Myocyte (in vitro differentiated cells): ENCODE measurements at regions not wholly inside any gene's neighbourhood (a gene's known extent, or its start where the extent isn't known, plus 50 kb on each side); places are given as distances from the start of the nearest gene placed in this dataset.

Experiments
- DNase-seq: peaks from one replicate; pipeline ENCODE4 v3.0.0-alpha.2; 2012; ENCODE audit warnings: low read depth

DNA sequence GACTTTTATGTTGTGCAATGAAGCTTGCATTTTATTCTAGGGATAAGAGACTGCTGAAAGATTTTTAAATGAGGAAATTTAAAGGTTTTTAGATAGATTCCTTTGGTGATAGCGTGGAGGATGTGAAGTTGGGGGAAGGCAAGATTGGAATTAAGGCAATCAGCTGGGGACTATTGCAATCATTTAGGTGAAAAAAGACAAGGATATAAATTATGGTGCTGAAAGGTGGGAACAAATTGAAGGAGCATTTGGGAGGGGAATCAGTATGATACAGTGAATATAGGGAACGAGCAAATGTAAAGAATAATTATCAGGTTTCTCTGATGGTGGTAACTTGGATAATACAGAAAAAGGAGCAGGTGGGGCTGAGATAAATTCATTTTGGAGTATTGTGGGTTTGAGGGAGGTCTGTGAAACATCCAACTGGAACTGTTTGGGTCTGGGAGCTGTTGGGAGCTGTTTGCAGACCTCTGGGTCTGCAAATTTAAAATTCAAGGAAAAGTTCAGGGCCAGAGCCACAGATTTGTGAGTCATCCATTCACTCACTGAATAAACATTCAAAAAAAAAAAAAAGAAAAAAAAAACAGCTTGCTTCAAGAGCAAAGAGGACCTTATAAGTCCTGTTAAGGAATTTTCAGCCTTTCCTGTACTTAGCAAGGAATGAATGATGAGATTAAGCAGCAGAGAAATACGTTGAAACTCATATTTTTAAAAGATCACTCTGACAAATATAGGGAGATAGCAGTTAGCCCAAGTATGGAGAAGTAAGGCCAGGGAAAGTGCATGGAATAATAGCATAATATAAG is 257.5 kb upstream of the FN1 start:
- peak; percentile 65 for DNase-seq

DNA sequence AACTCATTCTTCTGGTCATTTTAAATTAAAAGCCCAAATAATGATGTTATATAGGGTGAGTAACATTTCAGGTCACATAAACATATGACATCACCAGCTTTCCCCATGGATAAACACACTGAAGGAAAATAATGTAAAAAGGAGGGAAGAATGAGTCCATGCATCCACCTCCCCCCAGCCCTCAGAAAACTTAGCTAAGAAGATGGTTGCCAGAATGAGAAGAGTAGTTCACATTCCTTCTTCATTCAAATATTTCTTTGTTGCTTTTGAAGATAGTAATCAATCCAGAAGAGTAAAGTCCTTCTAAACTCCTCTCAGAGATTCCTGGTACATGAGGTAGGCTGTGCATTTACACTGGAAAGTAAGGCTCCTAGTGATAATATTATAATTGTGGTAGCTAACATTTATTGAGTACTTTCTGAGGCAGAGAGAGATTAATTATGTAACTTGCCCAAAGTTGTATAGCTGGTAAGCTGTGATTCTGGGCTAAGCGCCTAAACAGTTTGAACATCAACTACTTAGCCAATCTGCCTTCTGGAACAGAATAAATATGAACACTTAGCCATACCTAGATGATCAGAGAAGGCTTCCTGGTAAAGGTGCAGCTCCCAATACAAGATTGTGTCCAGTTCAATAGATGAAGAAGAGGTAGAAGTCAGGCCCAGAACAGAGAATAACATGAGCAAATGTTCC is 256.7 kb upstream of the FN1 start:
- DNase-seq = no peak

DNA sequence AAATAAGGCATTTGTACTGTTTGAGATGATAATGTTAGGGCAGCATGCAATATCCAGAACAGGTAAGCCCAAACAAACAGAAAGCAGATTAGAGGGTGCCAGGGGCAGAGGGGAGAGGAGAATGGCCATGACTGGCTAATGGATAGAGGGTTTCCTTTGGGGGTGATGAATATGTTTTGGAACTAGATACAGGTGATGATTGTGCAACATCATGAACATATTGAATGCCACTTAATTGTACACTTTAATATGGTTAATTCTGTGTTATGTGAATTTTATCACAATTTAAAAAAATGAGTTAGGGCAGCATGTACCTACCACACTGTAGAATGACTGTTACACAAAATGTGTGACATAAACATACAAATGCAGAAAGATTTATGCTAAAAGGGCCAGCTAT is 255.5 kb upstream of the FN1 start:
- DNase-seq = no peak

DNA sequence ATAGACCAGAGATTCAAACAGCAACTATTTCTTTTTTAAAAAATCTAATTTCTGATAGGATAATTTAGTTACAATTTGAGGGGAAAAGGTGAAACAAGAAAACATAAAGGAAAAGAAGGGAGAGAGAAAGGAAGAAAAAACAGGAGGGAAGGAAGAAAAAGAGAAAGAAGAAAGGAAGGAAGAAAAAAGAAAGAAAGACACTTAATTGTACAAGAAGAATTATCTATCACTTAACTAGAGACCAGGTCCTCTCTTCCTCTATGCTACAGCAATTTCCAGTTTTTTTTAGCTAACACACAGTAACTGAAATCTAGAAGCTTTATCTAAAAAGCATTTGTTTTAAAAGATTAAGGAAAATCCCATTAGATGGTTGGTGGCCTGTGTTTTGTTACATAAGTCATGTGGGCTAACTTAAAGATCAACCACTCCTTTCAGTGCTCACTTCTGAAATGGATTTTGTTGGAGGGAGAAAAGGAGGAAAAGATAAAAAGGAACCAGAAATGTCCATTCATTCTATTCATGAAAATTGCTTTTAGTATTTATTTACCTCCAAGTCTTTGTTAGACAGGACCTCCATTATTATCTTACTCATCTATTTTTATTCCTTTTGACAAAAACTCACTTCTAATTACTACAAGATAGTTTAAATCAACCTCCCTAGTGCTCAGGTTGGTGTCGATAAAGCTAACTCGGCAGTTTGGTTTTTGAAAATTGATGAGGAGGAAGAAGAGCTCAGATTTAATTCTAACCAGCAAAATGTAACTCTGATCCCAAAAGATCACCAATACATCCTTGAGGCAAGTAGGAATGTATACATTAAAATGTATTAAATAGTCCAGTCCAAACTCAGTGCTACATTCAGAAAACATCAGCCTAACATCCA is 251.5 kb upstream of the FN1 start:
- DNase-seq = no peak

DNA sequence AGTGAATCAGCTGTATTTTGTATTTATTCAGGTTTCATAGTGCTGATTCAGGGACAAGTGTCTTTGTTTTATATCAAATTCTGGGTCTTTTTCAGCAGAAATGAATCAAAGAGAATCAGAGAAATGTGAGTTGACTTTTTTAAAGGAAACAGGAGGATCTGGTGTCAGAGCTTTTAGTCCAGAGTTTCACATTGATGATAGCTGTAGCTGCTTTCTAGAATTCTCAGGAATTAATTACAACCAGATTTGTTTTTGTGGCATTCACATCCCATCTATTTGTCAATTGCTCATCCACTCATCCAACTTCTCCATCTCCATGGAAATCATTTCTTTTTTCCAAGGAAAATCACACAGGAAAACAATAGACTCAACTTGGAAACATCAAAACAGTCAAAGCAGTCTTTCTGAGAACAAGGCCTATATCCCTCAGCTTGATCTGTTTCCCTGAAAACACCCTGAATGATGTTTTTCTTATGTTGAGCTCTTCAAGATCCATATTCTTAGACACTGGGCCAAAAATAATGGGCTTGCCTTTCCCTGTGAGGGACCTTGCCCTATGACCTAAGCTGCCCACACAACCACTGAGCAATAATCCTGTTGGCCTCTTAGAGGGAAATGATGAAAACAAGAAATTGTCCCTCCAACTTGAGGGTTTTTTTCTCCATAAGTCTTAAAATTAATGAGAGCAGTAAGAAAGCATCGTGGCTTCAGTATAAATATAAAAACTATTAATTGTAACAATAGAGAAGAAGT is 249.5 kb upstream of the FN1 start:
- peak; percentile 22 for DNase-seq

DNA sequence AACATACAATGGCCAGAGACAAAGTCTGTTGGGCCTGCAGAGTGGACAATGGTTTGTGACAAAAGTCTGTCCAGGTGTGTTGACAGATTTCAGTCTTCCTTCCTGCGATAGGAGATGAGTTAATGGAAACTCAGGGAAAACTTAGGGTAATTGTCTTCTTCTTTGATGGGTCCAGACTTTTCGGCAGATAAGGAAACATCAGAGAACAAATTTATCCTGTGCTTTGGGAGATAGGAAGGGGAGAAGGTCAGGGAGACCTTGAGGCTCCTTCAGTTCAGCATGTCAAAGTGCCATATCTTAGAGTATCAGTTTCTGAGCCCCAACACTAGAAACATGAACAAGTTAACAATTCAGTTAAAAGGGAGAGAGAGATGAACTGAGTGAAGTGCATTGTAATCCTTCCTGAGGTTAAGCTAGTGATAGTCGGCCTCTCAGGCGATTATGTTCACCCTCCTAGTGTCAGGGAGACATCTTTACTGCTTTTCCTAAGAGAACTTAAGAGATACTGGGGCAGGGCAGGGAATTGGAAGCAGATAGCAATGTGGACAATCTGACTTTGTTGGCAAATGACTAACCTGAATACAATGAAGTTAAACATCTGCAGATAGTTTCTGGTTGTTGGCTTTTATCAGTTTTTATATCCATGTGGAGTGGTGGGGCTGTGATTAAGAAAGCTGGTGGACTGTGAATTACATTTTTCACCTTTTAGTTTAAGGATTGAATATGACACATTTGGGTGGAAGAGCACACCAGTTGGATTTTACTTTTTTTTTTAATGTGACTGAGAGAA is 248.8 kb upstream of the FN1 start:
- peak; percentile 30 for DNase-seq

DNA sequence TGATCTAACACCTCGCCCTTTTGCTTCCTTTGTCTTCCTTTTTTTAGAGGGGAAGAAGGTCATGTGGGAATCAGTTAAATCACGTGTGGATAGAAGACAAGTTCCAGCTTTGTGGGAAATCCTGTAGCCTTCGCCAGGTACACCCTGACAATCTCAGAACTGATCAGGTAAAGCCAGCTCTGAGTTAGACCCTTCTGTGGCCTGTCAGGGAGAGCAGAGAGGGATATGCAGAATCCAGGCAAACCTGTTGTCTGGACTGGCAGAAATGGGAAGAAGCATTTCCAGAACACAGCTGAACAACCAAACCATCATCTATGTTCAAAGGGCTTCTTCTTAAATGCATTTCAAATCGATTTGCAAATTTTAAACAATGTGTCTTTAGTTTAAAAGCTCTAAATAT is 247.4 kb upstream of the FN1 start:
- no peak for DNase-seq

DNA sequence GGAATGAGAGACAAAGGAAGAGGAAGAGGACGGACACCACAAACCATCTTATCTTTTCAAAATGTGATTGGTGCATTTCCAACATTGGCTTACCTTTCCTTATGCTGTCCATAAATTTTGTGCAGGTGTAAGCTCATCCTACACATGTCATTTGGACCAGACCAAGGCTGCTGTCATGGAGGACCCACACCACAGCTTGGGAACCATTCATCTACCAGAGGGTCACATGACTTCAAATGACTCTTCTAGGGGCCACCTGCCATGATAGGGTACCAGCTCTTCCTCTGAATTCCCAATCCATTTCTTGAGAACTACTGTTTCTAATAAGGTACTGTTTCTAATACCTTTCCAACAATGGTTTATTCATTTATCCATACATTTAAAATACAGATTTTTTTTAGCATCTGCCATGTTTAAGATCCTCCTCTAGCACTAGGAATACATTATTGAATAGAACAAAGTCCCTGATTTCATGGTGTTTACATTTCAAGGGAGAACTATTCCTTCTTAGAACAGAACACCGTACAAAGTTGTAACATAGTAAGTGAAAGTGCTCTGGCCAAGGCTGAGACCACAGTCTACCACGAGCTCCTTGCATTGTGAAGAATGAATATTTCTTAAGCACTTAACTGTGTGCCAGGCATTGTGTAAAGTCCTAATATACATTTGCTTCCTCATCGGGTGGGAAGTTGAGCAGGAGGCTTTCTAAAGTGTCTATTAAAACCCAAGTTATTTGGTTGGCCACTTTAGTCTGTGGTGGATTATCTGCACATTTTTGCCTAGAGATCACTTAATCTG is 246.1 kb upstream of the FN1 start:
- DNase-seq = no peak

DNA sequence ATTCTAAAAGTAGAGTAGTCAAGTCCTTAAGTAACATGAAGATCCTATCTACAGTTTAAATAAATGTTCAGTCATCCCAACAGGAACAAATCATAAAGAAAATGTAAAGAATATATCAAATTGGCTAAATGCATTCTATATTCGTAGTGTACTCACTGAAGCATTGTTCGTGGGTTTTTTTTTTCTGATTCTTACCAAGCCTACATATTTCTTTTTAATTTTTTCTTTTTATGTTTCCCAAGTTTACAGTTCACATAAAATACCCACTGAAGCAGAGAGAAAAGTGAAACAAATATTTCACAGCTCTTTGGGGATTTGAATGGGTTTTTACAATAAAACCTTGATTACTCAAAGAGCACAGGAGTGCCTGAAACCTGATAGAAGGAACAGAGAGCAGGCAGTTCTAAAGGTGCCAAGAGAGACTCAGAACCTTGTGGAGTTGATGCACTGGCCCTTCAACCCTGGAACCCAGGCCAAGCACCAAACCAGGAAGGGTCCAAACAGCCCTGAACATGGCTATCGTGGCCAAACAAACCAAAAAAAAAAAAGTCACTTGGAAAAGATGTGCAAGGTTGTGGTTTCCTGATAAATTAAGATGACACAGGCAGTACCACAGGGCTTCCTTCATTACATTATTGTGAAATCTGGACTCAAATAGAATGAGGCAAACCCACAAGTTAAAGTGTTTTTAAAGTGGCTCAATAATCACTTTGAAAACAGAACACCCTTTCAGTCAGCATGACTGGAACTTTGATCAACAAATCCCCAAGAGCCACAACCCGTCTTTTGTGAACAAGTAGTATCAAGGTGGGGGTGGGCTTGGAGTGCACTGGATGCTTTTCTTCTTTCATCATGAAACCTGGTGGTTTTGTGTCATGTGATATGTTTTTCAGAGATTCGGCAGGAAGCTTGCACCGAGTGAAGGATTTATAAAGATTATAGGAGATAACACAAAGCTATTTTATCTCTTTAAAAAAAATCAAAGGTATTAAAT is 245.0 kb upstream of the FN1 start:
- DNase-seq = peak; percentile 47

DNA sequence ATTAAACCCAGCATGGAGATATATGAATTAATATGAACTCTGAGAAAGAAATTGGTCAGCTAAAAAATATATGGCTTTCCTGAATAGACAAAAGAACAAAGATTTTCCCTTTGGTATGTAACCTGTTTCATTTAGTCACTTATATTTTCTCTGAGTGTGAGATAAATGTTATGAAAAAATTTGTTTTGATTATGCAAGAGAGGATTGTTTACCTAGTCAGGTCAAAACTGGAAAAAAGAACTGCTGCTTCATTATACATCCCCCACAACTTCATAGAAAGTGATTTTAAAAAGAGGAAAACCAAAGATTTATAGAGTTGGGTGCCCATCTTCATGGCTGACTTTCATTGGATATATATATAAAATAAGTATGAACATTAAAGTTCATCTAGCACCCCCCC is 242.2 kb upstream of the FN1 start:
- no peak for DNase-seq

DNA sequence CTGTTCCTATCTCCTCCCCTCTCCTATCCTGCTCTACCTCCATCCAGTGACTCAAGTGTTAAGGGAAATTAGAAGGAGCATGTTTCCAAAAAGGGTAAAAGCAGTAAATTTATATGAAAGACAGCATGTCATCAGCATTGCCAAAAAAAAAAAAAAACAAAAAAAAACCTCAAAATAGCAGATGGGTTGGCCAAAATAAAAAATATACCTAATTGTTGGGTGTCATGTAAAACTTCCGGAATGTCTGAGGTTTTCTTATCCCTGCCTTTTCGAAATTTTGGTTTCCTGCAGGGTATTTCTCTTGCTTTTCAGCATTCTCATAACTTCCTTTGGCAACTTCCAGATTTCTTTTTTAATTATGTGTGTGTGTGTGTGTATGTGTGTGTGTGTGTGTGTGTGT is 241.6 kb upstream of the FN1 start:
- DNase-seq = no peak

DNA sequence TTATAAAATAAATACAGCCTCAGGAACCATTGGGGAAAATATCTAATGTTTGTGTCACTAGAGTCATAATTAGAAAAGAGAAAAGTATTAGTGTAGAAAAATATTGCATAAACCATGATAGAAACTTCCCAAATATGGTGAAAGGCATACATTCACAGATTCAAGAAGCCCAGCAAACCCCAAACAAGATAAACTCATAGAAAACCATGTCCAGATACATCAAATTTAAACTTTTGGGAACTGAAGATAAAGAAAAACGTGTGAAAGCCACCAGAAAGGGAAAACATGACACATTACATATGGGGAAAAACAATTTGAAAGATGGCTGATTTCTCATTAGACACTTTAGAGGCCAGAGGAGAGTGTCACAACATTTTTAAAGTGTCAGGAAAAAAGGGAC is 236.5 kb upstream of the FN1 start:
- no peak for DNase-seq

DNA sequence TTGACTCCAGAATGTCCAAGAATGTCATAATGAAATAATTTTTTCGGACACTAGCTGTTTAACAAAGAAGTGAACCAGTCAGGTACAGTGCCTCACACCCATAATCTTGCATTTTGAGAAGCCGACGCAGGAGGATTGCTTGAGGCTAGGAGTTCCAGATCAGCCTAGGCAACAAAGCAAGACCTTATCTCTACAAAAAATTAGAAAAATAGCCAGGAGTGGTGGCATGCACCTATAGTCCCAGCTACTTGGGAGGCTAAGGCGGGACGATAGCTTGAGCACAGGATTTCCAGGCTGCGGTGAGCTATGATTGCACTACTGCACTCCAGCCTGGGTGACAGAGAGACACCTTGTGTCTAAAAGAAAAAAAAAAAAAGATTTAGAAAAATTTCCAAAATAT is 235.8 kb upstream of the FN1 start:
- no peak for DNase-seq

DNA sequence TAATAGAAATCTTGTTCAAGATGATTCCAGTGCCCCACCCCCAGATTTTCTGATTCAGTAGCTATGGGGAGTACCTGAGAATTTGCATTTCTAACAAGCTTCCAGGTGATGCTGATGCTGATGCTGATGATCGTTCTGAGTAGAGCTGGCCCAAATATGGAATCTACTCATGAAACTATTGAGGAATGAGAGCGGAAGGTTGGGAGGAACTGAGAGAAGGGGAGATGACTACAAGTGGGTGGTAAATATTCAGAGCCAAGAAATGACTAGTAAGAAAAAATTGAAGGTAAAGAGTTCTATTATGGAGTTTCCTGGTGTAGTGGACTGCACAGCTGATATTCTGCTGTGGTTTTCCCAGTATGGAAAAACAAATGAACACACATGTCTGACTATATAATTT is 235.4 kb upstream of the FN1 start:
- no peak for DNase-seq

DNA sequence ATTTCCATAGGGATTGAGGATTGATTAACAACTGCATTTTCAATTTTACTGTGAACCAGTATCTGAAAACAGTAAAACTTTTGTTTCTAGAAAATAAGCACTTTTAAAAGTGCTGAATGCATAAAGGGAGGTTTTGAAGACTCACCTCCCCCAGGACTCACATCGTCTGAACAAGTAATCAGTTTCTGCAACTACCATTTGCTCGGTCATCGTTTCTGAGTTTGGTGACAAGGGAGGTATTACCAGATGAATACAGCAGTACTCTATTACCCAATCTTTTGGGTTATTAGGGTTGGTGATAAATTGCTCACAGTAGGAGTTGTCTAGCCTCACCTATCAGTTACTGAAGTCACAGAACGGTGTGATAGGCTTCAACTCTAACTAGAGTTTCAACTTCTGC is 234.5 kb upstream of the FN1 start:
- no peak for DNase-seq

DNA sequence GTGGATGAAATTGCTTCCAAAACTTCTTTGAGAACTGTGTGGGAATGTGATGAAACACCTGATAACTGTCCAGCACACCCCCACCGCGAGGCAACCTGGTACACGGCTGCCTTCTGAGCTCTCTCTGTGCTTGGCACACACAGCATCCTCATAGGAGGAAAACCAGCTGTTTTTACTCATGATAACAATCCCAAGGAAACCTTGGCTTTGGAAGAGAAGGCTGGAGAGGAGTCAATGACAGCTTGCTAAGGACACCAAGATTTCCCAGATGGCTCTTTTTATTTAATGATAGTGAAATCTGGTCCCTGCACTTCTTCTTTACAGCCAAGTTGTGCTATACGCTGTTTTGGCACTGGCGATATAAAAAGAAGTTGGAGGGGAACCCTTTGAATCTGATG is 232.5 kb upstream of the FN1 start:
- DNase-seq = no peak

DNA sequence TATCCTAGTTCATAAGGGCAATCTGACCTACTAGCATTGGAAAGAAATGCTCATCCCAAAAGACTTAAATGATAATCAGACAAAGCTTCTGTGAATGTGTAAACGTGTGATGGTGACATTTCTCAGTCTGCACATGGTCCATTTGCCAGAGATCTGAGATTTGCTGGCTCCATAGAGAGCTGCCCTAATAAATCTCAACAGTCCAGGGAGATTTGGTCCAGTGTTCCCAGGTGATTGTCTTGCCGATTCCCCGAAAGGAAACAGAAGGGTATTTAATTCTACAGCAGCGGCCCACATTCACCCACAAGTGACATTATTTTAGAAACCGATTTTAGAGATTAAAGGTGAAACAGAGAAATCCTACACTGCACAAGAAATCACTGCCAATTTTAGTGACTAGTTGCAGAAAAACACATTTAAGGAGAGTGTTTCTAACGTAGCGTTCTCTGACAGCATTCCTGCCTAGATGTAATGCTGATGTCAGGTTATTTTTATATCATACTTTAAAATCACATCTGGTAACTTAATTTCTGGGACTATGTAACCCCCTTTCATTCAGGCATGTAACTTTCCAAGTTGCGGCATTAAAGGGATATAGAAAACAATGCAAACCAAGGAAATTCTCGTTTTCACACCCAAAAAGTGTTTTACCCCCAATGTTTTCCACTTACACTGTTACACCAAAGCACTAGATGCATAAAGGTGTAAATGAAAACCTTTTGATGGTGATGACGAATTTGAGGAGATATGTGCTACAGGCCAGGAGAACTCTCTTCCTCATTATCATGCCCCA is 231.9 kb upstream of the FN1 start:
- DNase-seq = no peak
